Erythroblast (primary cell): ENCODE measurements at regions not wholly inside any gene's neighbourhood (a gene's known extent, or its start where the extent isn't known, plus 50 kb on each side); places are given as distances from the start of the nearest gene placed in this dataset.

Experiments used
- GATA1 ChIP-seq: IDR thresholded peaks from 2 replicates; pipeline ENCODE4 v1.6.1; 2011; ENCODE audit warnings: low read depth, mild to moderate bottlenecking, control low read depth, low read length, moderate library complexity
- POLR2A ChIP-seq: IDR thresholded peaks from 2 replicates; pipeline ENCODE4 v1.6.1; 2011; ENCODE audit warnings: mild to moderate bottlenecking, low read length

DNA sequence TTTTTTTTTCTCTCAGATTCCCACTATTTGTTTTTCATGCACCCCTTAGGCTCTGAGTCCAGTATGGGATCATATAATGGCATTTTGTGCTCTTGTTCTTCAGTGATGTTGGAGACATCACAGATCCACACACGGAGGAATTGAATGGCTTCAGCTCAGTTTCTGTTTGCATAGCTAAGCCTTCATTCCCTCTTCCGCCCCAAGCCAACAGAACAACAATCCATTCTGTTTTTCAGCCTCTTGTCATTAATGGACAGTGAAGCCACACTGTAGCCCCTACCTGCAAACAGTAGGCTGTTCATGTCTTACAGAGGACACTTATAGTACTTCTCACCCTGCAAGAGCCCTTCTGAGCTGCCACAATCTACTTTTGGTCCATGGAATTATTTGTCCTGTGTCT lies 64.0 kb upstream of the ZSWIM2 start:
- TF ChIP-seq POLR2A: no peak
- no peak for TF ChIP-seq GATA1
